HepG2 (cell line): ENCODE measurements at regions not wholly inside any gene's neighbourhood (a gene's known extent, or its start where the extent isn't known, plus 50 kb on each side); places are given as distances from the start of the nearest gene placed in this dataset.

Experiments
- ATAC-seq: fragments of 200-7000 bp; cut with Tn5 transposase; 3 replicates; pipeline ENCODE4 v1.9.1; 2020; ENCODE audit warnings: mild to moderate bottlenecking, moderate library complexity
- BruUV-seq: library from RNA; stranded (reverse); fragments of 400-500 nt; replicated peaks from 2 replicates; lab custom pipeline; 2021; lab: Mats Ljungman, UMichigan
- CTCF ChIA-PET: fragments of 300-600 bp; formaldehyde crosslinking; extraction: SDS; loops from one replicate; lab custom pipeline; 2021; ENCODE audit warnings: low total read pairs, inconsistent platforms, low intra/inter-chr PET ratio; lab: Yijun Ruan, JAX
- POLR2A ChIA-PET: fragments of 350-600 bp; sonication (Branson Sonifier 250); formaldehyde crosslinking; loops from one replicate; lab custom pipeline; 2020; ENCODE audit warnings: antibody characterized with exemption, inconsistent platforms; lab: Yijun Ruan, JAX
- DNase-seq: peaks from one replicate; pipeline ENCODE4 v3.0.0-alpha.2; 2015; ENCODE audit warnings: low spot score
- FAIRE-seq: peaks from 3 replicates; lab custom pipeline; 2011; peaks lifted over from hg19 to GRCh38; lab: Jason Lieb, UNC
- H2AFZ ChIP-seq: one replicate; pipeline ENCODE4 v1.6.1; 2011; ENCODE audit warnings: low read length, inconsistent platforms
- H3K27ac ChIP-seq: fragments of 300-600 bp; 3 replicates; pipeline ENCODE4 v1.8.0; 2011; ENCODE audit warnings: mixed run types, mild to moderate bottlenecking, mixed read lengths, low read length, inconsistent platforms; ENCODE audit not compliant: insufficient read depth; ENCODE audit errors: extremely low read length
- H3K27me3 ChIP-seq, 2 experiments: fragments of 200-600 bp in 1 of 2; 2 replicates in 1 of 2; 3 replicates in 1 of 2; pipeline versions ENCODE4 v1.6.0 to v1.8.0; 2011; ENCODE audit warnings: low read length in 2 of 2, mild to moderate bottlenecking in 2 of 2, moderate library complexity in 2 of 2, inconsistent platforms in 1 of 2; ENCODE audit not compliant: insufficient read depth in 2 of 2, control insufficient read depth in 1 of 2
- H3K36me3 ChIP-seq, 2 experiments: fragments of 200-600 bp in 1 of 2; replicated peaks in 1 of 2; 2 replicates in 1 of 2; 3 replicates in 1 of 2; pipeline versions ENCODE4 v1.5.1 to v1.8.0; 2011; ENCODE audit warnings: low read length in 2 of 2, inconsistent platforms in 1 of 2; ENCODE audit not compliant: insufficient read depth in 2 of 2, control insufficient read depth in 1 of 2
- H3K4me1 ChIP-seq: 2 replicates; pipeline ENCODE4 v1.5.1; 2012; ENCODE audit warnings: low read length, inconsistent platforms; ENCODE audit not compliant: insufficient read depth
- H3K4me2 ChIP-seq: 2 replicates; pipeline ENCODE4 v1.6.0; 2011; ENCODE audit warnings: low read depth, low read length, inconsistent platforms
- H3K4me3 ChIP-seq, 3 experiments: fragments of 200-600 bp in 1 of 3; sonication (generic), shearing (Covaris generic) in 1 of 3; replicated peaks in 1 of 3; 2 replicates each; pipeline ENCODE4 v1.5.1; 2011 to 2016; ENCODE audit warnings: low read length in 3 of 3, inconsistent platforms in 2 of 3, low read depth in 2 of 3, mild to moderate bottlenecking in 2 of 3, control low read depth in 1 of 3, mixed read lengths in 1 of 3; ENCODE audit not compliant: insufficient read depth in 1 of 3
- H3K79me2 ChIP-seq: one replicate; pipeline ENCODE4 v1.6.1; 2011; ENCODE audit warnings: low read length, inconsistent platforms; ENCODE audit not compliant: insufficient read depth
- H3K9ac ChIP-seq: 2 replicates; pipeline ENCODE4 v1.6.0; 2011; ENCODE audit warnings: mild to moderate bottlenecking, low read depth, low read length, inconsistent platforms; ENCODE audit not compliant: insufficient read depth
- H3K9me3 ChIP-seq: 2 replicates; pipeline ENCODE4 v1.5.1; 2012; ENCODE audit warnings: mild to moderate bottlenecking, low read length
- H4K20me1 ChIP-seq: 2 replicates; pipeline ENCODE4 v1.6.0; 2011; ENCODE audit warnings: inconsistent platforms, mild to moderate bottlenecking, low read length, moderate library complexity; ENCODE audit not compliant: insufficient read depth
- HOXA7 ChIP-seq: sonication (generic); formaldehyde crosslinking; IDR thresholded peaks from 2 replicates; pipeline ENCODE4 v1.8.1; 2022; ENCODE audit warnings: mild to moderate bottlenecking, missing genetic modification reagents, moderate library complexity
- MEF2D ChIP-seq: sonication (generic); formaldehyde crosslinking; IDR thresholded peaks from 2 replicates; pipeline ENCODE4 v1.5.1; 2020; ENCODE audit warnings: mild to moderate bottlenecking, missing genetic modification reagents
- NFIC ChIP-seq: IDR thresholded peaks from 2 replicates; pipeline ENCODE4 v1.6.1; 2012; ENCODE audit warnings: mild to moderate bottlenecking, low read length, inconsistent platforms
- PTBP1 ChIP-seq: fragments of 200-400 bp; formaldehyde crosslinking; IDR thresholded peaks from 2 replicates; pipeline ENCODE4 v1.6.1; 2018; ENCODE audit warnings: low read length, low read depth; ENCODE audit not compliant: poor library complexity, severe bottlenecking
- YEATS4 ChIP-seq: sonication (generic); formaldehyde crosslinking; IDR thresholded peaks from 2 replicates; pipeline ENCODE4 v1.4.0; 2020; ENCODE audit warnings: missing genetic modification reagents, borderline replicate concordance
- ZNF562 ChIP-seq: sonication (generic); formaldehyde crosslinking; IDR thresholded peaks from 2 replicates; pipeline ENCODE4 v1.8.0; 2022; ENCODE audit warnings: missing genetic modification reagents, borderline replicate concordance
- WGBS: methylation state at CpG from one replicate; pipeline ENCODE4 v1.1.6; 2017; ENCODE audit warnings: low lambda C conversion rate; 5-methylcytosine and 5-hydroxymethylcytosine counted together
- in situ Hi-C: cut with HindIII; loops from 2 replicates; pipeline ENCODE4 v1.10.0; 2017; ENCODE audit warnings: low pct_unique_long_range_greater_than_20kb; ENCODE audit not compliant: extremely low pct_ligation_motif_present
- intact Hi-C: fragments of 100-400 bp; cut with micrococcal nuclease; formaldehyde crosslinking; loops from one replicate; pipeline ENCODE4 v1.10.0; 2022; ENCODE audit not compliant: unreplicated experiment
- TF ChIP-seq, protein P1 (sequence below): sonication (generic); formaldehyde crosslinking; IDR thresholded peaks from 2 replicates; pipeline ENCODE4 v1.5.0; 2020; ENCODE audit warnings: missing genetic modification reagents
- TF ChIP-seq, protein P2 (sequence below): IDR thresholded peaks from 2 replicates; pipeline ENCODE4 v1.6.1; 2016
- TF ChIP-seq, protein P3 (sequence below): sonication (generic); formaldehyde crosslinking; IDR thresholded peaks from 2 replicates; pipeline ENCODE4 v1.8.1; 2023; ENCODE audit warnings: mild to moderate bottlenecking, missing genetic modification reagents

DNA sequence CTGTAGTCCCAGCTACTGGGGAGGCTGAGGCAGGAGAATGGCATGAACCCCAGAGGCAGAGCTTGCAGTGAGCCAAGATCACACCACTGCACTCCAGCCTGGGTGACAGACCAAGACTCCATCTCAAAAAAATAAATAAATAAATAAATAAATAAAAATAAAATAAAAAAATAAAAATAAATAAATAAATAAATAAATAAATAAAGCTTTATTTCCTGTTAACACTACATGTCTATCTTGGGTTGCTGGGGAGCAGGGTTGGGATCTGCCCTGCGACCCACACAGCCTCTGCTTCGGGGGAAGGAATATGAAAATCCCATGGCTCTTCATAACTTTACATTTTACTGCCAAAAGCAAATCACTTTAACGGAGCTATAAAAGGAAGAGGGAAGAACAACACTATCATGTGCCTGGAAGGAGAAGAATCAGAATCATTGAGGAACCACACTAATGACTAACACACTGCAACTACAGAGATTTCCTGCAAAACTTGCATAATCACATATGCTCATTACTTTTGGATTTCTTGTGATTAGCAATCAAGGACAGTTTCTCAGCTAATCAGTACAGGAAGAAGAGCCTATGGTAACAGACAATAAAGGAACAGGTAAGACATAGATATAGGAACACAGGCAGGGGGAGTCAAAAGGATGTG, 72.8 kb upstream of the CD55 start:
- Histone ChIP-seq H3K27ac (no peak overlapping the region), H3K9me3 (no peaks in the 10 kb centered on the region), H3K4me3 (no peak overlapping the region), H3K4me1 (peaks cover 8% of the 10 kb centered on the region; the same call in 1 of the 2 replicates), H4K20me1 (no peaks in the 10 kb centered on the region), H3K9ac (no peak overlapping the region)
- intact Hi-C loops (no loop called here), in situ Hi-C loops (no loop called here)
- ChIA-PET POLR2A (no interaction called here), CTCF (no interaction called here)
- no peak for FAIRE-seq
- TF ChIP-seq YEATS4 (CRISPR knock-in tag) = no peak
- no peak for TF ChIP-seq PTBP1
- no peak for TF ChIP-seq ZNF562 (CRISPR knock-in tag)
- TF ChIP-seq HOXA7 (CRISPR knock-in tag) = no peak
- TF ChIP-seq, protein P1, sequence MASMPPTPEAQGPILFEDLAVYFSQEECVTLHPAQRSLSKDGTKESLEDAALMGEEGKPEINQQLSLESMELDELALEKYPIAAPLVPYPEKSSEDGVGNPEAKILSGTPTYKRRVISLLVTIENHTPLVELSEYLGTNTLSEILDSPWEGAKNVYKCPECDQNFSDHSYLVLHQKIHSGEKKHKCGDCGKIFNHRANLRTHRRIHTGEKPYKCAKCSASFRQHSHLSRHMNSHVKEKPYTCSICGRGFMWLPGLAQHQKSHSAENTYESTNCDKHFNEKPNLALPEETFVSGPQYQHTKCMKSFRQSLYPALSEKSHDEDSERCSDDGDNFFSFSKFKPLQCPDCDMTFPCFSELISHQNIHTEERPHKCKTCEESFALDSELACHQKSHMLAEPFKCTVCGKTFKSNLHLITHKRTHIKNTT (CRISPR knock-in tag) = no peak
- no peak for TF ChIP-seq MEF2D (CRISPR knock-in tag)
- TF ChIP-seq, protein P2, sequence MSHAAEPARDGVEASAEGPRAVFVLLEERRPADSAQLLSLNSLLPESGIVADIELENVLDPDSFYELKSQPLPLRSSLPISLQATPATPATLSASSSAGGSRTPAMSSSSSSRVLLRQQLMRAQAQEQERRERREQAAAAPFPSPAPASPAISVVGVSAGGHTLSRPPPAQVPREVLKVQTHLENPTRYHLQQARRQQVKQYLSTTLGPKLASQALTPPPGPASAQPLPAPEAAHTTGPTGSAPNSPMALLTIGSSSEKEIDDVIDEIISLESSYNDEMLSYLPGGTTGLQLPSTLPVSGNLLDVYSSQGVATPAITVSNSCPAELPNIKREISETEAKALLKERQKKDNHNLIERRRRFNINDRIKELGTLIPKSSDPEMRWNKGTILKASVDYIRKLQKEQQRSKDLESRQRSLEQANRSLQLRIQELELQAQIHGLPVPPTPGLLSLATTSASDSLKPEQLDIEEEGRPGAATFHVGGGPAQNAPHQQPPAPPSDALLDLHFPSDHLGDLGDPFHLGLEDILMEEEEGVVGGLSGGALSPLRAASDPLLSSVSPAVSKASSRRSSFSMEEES (CRISPR knock-in tag) = no peak
- TF ChIP-seq NFIC = no peak
- TF ChIP-seq, protein P3, sequence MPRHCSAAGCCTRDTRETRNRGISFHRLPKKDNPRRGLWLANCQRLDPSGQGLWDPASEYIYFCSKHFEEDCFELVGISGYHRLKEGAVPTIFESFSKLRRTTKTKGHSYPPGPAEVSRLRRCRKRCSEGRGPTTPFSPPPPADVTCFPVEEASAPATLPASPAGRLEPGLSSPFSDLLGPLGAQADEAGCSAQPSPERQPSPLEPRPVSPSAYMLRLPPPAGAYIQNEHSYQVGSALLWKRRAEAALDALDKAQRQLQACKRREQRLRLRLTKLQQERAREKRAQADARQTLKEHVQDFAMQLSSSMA (CRISPR knock-in tag) = no peak
- TF ChIP-seq, all 625 proteins: peak for 0
- no peak for DNase-seq
- no peaks in the 10 kb centered on the region for H3K27me3 ChIP-seq
- H3K36me3 ChIP-seq = no peaks in the 10 kb centered on the region
- ATAC-seq = no peak
- BruUV-seq = no TSS peak
- H2AFZ ChIP-seq = no peak overlapping the region
- 72% methylated on average over 3 of the region's 3 CpGs for WGBS
- H3K79me2 ChIP-seq = no peaks in the 10 kb centered on the region
- H3K4me2 ChIP-seq = no peak overlapping the region
